Epithelial cell of esophagus (primary cell): ENCODE measurements at regions not wholly inside any gene's neighbourhood (a gene's known extent, or its start where the extent isn't known, plus 50 kb on each side); places are given as distances from the start of the nearest gene placed in this dataset.
"Not testable (repeated sequence)": the region's sequence is repeated elsewhere in the genome, so short reads cannot be mapped to it uniquely, and the experiment has no call there.

Experiments
- DNase-seq: peaks from one replicate; pipeline ENCODE4 v3.0.0; 2010; ENCODE audit warnings: low read depth
- H3K4me3 ChIP-seq: 2 replicates; pipeline ENCODE4 v1.5.1; 2011; ENCODE audit warnings: mild to moderate bottlenecking, low read length, control low read depth
- CTCF ChIP-seq: IDR thresholded peaks from 2 replicates; pipeline ENCODE4 v1.5.1; 2011; ENCODE audit warnings: low read depth, mild to moderate bottlenecking, low read length, control low read depth, inconsistent platforms; ENCODE audit not compliant: insufficient read depth; ENCODE audit errors: missing control alignments

GRCh38 chr6:92967362-92967761 lies 452.0 kb downstream of the EPHA7 start:
- TF ChIP-seq CTCF: no peak
- H3K4me3 ChIP-seq: no peak overlapping the region
- no peak for DNase-seq

DNA sequence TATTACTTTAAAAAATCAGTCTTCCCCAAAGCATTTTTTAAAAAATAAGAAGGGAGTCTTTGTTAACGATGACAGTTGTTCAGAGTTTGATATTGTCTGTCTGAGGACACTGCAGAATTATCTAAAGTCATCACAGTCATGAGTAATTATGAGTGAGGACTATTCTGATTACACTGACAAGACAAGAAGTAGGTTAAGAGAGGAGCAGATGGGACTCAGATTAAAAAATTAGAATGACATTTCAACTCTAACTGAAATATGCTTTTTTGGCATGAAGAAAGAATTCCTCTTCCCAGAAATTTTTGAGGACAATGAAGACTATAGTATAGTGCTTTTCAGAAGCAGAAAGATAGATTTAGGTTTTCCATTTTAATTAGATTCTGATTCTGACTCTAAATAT lies 456.5 kb downstream of the EPHA7 start:
- TF ChIP-seq CTCF: no peak
- no peak for DNase-seq
- no peak overlapping the region for H3K4me3 ChIP-seq

DNA sequence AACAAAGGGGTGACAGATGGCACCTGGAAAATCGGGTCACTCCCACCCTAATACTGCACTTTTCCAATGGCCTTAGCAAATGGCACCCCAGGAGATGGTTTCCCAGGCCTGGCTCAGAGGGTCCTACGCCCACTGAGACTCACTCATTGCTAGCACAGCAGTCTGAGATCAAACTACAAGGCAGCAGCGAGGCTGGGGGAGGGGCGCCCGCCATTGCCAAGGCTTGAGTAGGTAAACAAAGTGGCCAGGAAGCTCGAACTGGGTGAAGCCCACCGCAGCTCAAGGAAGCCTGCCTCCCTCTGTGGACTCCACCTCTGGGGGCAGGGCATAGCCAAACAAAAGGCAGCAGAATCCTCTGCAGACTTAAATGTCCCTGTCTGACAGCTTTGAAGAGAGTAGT lies 467.2 kb downstream of the EPHA7 start:
- DNase-seq, H3K4me3 ChIP-seq: not testable (repeated sequence)

GRCh38 chr6:92945799-92946198 lies 473.6 kb downstream of the EPHA7 start:
- DNase-seq: peak; percentile 36
- H3K4me3 ChIP-seq: no peak overlapping the region
- TF ChIP-seq CTCF: no peak

- DNase-seq: no peak
- no peak overlapping the region for H3K4me3 ChIP-seq
- no peak for TF ChIP-seq CTCF
Measured at GRCh38 chr6:92944132-92944531, 475.2 kb downstream of the EPHA7 start.

DNA sequence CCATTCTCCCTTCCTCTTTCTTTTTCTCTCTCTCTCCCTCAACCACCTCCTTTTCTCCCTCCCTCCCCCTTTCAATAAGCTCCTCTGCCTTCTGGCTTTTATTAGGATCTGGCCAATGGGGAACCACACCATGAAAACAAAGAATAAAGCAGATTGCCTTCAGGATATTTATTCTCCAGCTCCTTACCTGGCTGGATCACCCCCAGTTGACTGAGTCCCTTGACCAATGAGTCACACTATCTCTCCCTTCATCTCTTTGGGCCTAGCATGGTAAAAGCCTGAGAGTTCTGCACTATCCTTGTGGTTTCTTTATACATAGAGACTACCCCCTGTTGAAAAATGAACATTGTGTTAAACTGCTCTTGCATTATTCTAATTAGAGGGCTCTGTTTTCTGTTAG lies 476.8 kb downstream of the EPHA7 start:
- no peak for DNase-seq
- no peak for TF ChIP-seq CTCF
- H3K4me3 ChIP-seq: no peak overlapping the region

GRCh38 chr6:92934625-92935024 lies 484.7 kb downstream of the EPHA7 start:
- DNase-seq: no peak
- no peak for TF ChIP-seq CTCF

GRCh38 chr6:92930171-92930570 lies 489.2 kb downstream of the EPHA7 start:
- no peak for TF ChIP-seq CTCF

More at GRCh38 chr6:92934625-92935024, 484.7 kb downstream of the EPHA7 start:
- no peak overlapping the region for H3K4me3 ChIP-seq

More at GRCh38 chr6:92930171-92930570, 489.2 kb downstream of the EPHA7 start:
- no peak overlapping the region for H3K4me3 ChIP-seq
- DNase-seq: no peak
